AG20443 (cell line): ENCODE measurements at regions not wholly inside any gene's neighbourhood (a gene's known extent, or its start where the extent isn't known, plus 50 kb on each side); places are given as distances from the start of the nearest gene placed in this dataset.
"Not testable (repeated sequence)": the region's sequence is repeated elsewhere in the genome, so short reads cannot be mapped to it uniquely, and the experiment has no call there.

ENCODE experiments used
- DNase-seq: peaks from one replicate; pipeline ENCODE4 v3.0.0; 2012; ENCODE audit warnings: low spot score, mixed read lengths

DNA sequence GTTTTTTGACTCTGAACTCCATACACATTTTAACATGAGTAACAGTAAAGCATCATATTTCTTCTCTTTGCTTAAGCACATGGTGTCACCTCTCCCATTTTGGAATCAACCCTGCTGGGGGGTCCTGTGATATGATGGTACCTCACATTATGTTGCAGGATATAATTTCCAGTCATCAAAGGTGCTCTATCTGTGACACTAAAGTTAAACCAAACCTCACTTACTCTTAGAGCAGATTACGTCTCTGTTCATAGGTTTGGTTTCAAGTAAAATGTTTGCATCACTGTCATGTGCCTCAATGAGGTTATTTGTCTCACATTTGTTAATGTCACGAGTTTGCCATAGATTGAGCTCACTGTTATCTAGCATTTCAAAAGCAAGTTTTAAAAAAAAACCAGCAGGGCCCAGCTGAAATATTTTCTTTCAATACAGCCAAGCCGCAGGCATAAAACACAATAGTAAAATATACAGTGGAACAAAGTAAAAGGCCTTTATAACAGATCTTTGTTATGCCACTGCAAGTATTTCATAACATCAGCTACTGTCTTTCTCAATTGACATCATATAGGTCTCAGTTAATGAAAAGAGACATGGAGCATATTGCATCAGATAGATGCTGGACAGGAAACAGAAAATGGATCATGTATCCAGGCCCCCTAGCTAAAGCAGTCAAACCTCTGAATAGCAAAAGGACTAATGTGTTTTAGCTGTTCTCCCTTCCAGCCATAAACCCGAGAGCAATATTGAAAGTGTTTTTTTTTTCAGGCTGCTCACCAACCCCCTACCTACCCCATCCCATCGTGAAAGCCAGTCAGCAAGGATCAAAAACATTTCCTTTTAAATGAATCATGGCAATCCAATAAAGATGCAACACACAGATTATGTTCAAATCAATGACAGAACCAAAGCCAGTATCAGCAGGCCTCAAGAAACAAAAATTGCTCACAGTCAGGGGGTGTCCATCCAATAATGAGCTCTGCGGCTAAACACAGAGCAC is 182.1 kb upstream of the ITGA1 start:
- no peak for DNase-seq

DNA sequence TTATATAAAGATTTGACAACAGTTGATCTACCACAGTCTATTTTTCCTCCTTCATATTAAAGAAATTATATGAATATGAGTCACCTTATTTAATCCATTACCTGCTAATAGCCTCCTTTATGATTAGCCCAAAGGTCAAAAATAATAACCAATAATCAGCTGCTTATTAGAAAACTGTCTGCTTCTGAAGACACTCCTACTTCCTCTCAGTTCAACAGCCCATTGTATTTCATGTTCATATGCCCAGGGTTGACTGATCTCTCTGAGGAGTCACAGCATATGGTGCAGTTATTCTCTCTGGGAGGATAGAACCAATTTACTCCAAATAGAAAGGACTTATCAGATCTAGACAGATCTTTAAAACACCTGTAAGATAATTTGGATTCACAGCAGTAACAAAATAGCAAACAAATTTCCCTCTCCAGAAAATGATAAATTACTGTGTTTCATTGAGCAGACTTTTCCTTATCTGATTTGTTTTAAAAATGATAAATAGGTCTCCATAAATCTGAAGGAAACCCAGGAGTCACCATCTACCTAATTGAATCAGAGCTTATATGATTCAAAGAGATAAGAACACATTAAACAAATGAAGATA is 180.4 kb upstream of the ITGA1 start:
- DNase-seq, result no peak

DNA sequence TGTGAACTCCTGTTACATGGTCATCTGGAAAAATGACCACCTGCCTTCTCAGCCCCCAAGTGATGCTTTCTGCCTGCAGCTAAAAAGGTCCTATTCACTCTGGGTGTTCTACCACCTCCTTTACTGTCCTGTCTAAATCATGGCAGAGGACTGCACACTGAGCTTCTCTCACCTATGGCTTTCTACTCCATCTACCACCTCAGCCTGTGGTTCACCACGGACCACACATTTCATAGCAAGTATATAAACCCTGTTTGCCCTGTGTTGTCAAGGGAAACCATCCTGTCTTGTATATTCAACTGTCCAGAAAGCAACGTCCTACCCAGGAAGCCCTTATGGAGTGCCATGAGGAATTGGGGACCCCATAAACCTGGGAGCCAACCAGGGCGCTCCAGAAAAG is 167.4 kb upstream of the ITGA1 start:
- no peak for DNase-seq

DNA sequence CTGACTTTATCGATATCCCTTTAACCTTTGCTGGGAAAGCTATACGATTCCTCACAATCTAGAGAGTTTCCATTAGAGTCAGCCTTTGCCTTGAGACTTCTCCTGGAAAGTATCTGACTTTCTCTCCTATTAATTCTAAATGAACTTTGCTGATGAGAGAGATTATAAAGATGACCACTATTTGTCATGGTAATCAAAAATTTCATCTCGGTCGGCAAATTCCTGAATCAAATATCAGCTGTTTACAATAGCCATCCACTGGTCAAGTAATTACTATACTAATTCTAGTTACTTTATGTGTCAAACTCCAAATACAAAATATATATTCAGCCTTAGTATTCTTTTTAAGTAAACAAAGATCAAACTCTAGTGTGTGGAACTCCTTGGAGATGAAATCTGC is 164.4 kb upstream of the ITGA1 start:
- DNase-seq, result no peak

DNA sequence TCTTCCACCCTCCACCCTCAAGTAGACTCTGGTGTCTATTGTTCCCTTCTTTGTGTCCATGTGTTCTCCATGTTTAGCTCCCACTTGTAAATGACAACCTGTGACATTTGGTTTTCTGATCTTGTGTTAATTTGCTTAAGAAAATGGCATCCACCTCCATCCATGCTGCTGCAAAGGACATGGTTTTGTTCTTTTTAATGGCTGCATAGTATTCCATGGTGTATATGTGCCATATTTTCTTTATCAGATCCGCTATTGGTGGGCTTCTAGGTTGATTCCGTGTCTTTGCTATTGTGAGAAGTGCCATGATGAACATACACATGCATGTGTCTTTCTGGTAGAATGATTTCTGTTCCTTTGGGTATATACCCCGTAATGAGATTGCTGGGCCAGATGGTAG is 163.4 kb upstream of the ITGA1 start:
- DNase-seq, result no peak

DNA sequence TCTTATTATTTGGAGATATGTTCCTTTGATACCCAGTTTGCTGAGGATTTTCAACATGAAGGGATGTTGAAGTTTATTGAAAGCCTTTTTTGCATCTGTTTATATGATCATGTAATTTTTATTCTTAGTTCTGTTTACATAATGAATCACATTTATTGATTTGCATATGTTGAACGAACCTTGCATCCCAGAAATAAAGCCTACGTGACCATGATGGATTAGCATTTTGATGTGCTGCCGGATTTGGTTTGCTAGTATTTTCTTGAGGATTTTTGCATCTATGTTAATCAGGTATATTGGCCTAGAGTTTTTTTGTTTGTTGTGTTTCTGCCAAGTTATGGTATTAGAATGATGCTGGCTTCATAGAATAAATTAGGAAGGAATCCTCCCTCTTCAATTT is 161.4 kb upstream of the ITGA1 start:
- DNase-seq, result no peak

DNA sequence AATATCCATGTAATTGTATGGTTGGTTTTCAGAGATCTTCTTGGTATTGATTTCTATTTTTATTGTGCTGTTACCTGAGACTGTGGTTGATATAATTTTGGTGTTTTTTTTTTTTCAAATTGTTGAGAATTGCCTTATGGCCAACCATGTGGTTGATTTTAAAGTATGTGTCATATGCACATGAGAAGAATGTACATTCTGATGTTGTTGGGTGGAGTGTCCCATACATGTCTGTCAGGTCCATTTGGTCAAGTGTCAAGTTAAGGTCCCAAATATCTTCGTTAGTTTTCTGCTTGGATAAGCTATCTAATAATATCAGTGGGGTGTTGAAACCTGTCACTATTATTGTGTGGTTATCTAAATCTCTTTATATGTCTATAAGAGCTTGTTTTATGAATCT is 160.0 kb upstream of the ITGA1 start:
- no peak for DNase-seq

DNA sequence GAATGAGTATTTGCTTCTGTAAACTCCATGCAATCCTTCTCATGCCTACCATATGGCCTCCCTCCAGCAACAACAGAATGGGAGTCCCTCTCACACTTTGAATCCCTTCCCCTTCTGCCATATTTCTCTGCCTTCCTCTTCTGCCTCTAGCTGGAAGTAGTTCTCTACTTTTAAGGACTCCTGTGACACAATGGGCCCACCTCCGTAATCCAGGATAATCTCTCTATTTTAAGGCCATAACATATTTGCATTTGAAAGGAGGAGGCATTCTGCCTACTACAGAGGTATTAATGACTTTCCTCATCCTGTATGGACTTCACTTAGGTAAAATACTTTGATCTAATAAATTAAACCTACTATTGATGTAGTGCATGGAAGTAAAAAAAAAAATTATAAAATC is 155.4 kb upstream of the ITGA1 start:
- no peak for DNase-seq

DNA sequence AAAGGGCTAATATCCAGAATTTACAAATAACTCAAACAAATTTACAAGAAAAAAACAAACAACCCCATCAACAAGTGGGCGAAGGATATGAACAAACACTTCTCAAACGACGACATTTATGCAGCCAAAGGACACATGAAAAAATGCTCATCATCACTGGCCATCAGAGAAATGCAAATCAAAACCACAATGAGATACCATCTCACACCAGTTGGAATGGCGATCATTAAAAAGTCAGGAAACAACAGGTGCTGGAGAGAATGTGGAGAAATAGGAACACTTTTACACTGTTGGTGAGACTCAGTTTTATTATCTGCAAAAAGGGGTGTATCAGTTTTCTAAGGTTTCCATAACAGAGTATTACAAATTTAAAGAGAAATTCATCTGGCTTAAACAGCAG is 153.5 kb upstream of the ITGA1 start:
- DNase-seq, result not testable (repeated sequence)

DNA sequence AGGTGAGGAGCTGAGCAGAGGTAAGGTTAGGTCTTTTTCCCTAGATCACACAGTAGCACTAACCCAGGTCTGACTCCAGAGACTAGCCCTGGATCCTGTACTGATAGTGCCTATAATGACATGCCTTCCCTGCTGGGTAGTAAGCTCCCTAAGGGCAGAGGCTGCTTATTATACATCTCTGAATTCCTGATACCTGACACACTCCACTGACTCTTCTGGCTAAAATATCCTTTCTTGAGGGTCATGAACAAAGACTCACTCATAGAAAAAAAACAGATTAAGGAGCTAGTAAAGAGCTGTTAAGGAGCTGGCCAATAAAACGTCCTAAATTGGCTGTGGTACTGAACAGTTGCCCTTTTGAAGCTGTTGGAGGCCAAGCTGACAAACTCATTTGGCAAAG is 149.0 kb upstream of the ITGA1 start:
- no peak for DNase-seq

DNA sequence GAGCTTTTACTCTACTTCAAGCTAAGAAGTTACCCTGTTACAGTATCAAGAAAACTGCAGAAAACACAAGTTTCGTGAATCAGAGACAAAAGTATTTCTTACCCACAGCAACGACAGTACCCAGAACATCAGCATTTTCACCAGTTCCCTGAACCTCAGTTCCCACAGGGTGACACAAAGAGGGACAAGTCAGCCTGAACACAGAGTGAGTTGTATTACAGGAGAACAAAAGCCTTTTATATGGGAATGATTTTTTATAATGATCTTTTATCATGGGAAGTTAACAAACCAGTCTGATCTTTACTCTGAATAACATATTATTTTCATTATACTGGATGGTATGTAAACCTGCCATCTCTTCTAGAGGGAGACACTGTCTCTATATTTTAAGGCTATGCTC is 139.0 kb upstream of the ITGA1 start:
- DNase-seq, result no peak

DNA sequence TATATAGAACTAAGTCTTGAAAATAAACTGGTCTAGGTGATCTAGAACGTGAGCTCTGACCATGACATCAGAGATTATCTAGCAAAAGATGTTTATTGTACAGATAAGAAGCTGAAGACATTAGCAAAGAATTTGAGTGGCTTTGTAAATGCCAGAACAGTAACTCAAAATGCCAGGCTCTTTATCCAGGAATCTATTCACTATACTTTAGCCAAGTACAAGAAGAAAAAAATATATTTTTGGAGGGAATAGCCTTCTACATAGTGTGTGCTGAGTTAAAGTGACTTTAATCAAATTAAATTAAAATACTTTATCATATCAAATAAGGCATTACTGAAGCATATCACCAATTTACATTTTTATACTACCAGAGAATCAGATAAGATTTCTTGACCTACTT is 132.6 kb upstream of the ITGA1 start:
- DNase-seq, result no peak

DNA sequence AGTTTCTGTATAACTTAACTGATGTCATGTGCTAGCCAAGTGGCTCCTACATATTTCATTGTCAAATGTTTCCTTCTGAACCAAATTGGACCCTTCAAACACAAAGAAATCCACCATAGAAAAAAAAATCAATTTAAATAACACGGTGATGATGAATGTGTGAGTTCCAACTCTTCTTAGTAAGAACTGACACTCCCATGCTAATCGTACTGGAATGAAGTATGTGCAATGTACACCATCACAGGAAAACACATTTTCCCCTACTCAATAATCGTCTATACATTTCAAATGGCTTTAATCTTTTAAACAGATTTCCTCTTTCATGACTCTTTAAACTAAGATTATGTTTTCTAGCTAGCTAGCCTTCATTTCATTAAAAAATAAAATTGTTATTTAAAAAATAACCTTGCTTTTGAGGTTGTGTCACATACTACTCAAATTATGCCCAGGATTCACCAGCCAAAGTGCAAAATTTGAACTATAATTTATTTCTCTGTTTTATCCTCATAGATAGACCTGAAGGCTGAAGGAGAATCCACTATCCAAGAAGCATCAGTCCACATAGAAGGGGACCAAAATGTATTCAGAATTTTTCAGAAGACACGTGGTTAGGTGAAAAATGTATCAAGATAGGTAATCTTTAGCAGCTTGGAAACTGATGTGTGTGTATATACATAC is 131.0 kb upstream of the ITGA1 start:
- no peak for DNase-seq

DNA sequence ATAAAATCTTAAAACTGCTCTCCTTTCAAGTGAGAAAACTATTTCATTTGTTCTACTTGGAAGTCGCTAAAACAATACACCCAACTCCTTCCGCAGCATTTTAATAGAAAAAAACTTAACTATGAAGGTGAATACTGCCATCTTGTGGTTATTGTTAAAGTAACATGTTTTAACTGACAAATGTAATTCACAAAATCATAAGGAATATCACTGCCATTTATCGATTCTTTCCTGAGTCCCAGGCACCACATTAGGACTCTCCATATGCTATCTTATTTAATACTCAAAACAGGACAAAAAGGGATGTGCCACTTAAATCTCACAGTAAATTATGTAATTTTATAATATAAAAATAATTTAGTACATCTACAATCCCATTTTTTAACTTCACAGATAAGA is 130.5 kb upstream of the ITGA1 start:
- DNase-seq, result peak; percentile 36

DNA sequence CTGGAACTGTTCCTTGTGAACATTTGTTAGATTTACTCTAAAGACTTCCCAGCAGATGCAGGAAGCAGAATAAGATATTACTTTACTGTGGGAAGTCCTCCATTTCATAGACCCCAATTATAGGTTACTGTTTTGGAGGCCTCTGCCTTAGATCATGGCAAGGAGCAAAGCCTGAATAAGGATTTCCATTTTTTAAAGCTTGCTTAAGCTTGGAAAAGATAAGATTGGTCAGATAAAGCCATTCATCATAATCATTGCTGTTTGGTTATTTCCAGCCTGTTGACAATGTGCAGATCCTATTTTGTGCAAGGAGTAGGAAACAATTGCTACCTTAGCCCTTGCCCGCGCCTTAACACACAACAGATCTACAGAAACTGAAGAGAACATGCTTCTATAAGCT is 129.5 kb upstream of the ITGA1 start:
- no peak for DNase-seq

DNA sequence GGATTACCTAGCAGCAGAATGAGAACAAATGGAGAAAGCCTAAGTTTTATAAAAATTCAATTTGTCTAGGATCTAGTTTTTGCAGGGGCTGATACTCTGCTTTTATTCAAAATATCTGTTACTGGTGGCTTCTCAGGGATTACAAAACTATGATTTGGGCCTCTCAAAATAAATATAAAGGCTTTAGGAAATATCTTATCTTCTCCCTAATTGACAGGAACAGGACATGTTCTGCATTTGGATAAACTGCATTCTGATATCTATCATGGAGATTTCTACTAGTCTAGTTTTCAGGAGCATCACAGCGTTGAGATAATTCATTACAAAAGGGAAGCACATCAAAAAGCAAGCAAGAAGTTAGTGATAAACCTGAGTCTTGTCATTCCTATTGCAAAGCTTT is 127.1 kb upstream of the ITGA1 start:
- no peak for DNase-seq

DNA sequence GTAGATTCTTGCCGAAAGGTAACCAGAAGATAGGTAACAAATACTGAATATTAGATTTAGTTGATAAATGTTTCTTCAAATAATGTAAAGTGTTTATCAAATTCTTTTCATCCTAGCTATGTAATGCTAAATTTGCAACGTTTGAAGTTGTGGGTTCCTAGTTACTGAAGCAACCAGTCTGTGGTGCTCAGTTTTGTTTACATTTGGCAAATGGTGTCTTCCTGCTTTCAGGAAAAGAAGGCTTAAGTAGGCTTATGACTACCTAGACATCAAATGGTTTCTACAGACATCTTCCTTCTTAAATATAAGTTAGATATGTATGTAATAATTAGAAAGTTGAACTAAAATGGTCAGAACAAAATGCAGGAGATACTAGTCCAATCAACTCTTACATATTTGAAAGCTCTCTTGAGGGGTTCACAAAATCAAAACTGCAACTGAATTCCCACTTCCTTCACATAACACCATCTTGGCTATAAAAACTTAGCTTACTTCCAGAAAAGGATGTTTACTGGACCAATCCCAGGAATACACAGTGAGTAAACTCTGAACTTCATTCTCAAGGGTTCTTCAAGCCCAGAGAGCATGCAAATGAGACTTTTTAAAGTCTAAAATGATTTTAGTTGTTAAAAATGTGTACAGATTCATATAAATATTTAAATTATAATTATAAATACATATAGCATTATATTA is 125.7 kb upstream of the ITGA1 start:
- DNase-seq, result no peak

DNA sequence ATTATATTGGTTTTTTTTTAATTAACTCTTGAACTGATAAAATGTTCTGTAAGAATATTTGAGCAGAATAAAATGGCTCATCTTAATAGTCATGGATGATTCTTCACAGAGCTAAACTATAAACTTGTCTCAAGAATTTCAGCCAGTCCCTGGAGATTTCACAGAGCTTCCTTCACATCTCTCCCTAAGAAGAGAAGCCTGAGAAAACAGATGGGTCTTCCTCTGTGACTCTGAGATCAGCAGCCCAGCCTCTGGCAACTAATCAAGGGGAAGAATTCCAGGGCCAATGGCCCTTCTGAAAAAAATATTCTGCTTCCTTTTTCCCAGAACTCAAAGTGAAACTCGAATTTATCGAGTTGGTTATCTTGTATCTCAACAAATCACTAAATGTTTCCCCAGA is 122.2 kb upstream of the ITGA1 start:
- DNase-seq, result peak; percentile 29

DNA sequence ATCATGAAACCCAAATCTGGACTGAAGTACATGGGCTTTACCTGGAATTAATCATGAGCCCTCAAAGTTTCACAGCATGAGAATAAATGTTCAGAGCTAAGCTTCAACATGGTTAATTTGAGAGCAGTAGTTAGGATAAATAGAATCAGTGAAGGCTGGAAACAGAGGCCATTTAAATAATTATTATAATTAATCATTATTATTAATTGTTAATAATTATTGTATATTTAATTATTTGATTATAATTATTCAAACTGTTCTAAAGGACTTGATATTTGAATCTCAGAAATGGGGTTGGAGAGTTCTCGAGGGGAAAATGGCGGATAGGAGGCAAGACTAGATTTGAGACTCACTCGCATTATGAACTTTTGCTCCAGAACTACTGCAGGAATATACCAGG is 119.6 kb upstream of the ITGA1 start:
- DNase-seq, result no peak

DNA sequence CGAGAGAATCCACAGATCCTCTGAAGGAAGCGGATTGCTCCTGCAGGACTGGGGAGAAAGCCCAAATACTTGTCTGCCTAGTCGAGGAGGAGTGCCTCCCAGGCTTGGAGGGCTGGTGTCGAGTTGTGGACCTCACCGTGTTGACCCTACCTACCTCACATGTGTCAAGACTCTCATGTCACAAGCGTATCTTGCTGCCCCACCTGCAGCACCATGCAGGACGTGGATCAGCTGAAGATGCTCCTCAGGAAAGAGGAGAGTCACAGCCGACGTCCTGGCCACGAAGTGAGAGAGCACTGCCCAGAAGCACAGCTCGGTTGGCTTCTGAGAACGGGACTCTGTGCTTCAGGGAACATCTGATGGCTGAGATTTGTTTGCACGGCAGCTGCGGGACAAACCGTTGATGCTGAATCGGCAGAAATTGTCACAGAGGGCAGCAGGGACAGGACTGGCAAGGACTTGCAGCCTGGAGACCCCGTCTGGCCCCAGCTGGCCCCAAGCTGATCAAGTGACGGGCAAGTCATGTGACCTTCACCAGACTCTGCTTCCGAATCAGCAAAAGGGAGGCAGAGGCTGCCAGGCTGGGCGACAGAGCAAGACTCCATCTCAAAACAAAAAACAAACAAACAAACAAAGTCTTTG is 119.1 kb upstream of the ITGA1 start:
- DNase-seq, result peak; percentile 11

DNA sequence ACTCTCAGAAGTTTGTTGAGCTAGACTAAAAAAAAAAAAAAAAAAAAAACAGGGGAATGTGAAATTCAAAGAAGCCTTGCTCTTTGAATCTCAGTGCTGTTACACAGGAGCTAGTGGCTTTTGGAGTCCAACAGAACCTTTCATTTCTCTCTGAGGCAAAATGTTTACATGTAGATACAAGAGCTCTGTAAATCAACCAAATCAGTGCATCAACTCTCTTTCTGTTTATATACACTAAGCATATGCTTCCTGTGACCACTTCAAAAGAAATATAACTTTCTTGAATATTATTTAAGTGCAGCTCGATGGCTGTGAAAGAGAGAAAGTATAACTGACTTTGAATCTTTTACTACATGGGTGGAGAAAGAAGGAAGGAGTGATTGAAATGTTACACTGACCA is 115.3 kb upstream of the ITGA1 start:
- no peak for DNase-seq

DNA sequence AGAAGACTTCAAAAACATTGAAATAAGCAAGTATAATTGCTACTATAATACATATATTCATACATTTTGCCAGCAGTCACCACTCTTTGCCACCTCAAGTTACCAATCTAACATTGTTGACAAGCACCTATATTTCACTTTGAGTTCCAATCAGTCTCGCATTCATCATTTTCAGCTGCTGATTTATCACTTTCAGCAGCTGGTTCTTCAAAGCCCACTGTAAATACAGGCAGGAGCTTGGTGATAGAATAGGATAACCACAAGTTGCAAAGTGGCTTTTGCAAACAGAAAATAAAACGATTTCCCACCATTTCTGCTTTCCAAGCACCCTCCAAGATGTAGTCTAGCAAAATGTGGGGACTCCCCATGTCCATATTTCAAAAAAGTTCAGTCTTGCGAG is 114.2 kb upstream of the ITGA1 start:
- DNase-seq, result no peak
